Fibroblast of skin of left biceps (primary cell): ENCODE measurements at regions not wholly inside any gene's neighbourhood (a gene's known extent, or its start where the extent isn't known, plus 50 kb on each side); places are given as distances from the start of the nearest gene placed in this dataset.
"Not testable (repeated sequence)": the region's sequence is repeated elsewhere in the genome, so short reads cannot be mapped to it uniquely, and the experiment has no call there.

ENCODE experiments used
- DNase-seq, 2 experiments: peaks; one replicate each; pipeline ENCODE4 v3.0.0-alpha.2; 2013; ENCODE audit warnings: low read depth in 2 of 2

DNA sequence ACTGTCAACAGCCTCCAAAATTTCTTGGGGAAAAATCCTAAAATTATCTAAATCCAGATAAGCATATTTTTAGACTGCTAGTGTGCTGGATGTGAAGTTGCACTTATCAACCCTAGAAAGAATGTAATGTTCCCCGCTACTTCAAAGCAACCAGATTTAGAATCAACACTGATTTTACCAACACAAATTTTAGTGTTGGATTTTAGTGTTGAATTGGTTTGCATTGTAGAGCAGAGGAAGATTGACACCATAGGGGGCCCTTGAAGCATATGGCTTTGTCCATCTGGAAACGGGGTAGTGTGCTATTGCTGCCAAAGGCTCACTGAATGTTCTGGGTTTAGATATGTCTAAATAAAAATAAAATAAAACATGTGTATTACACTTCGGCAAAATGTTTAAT is 126.3 kb upstream of the EMCN start:
- no peak for DNase-seq

DNA sequence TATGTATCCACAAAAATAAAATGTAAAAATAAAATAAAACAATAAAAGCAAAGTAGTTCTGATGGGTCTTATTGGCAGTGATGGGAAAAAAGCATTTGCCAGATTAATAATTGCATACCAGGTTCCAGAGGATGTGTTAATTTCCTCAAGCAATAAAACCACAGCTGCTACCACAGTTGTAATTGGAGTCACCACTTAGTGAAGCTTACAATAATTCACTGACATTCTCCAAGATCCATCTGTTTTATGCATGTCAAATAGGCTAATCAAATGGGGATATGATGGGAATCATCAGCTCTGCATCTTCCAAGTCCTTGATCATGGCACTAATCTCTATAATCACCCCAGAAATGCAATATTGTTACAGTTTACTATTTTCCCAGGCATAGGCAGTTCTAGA is 123.5 kb upstream of the EMCN start:
- no peak for DNase-seq

DNA sequence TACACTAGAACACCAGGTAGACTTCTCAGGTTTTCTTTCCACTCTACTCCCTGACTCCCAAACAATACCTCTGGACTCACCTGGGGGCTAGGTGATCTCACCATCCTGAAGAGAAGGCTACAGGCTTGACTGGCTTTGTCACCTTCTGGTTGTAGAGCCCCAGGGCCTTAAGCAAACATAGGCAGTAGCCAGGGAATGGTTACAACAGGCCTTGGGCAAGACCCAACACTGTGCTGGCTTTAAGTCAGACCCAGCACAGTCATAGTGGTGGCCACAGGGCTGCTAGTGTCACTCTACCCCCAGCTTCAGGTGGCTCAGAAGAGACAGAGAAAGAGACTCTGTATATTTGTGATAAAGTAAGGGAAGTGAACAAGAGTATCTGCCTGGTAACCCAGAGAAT is 118.1 kb upstream of the EMCN start:
- DNase-seq = no peak

DNA sequence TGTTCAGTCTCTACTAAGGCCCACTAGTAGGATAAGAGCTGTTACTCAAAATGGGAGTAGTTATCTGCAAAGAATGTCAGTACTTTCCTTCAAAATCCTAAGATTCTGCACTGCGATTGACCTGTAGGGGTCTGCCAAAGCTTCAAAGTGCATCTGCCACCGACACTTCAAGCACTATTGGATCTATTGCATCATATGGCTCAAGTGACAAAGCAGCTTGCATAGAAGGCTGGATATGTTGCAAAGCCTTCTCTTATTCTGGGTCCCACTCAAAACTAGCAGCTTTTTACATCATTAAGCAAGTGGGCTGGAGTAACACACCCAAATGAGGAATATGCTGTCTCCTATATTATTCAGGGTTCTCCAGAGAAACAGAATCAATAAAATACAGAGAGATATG is 115.4 kb upstream of the EMCN start:
- DNase-seq = no peak

DNA sequence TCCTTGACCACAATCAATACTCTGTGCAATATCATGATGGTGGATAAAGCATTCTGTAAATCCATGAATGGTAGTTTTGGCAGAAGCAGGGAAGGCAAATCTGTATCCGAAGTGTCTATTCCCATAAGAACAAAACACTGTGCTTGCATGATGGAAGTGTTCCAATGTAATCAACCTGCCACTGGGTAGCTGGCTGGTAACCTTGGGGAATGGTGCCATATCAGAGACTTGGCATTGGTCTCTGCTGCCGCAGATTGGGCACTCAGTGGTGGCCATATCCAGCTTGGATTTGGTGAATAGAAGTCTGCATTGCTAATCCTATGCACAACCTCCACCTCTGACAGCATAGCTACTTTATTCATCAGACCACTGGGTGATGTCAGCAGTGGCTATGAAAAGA is 114.3 kb upstream of the EMCN start:
- DNase-seq = no peak

DNA sequence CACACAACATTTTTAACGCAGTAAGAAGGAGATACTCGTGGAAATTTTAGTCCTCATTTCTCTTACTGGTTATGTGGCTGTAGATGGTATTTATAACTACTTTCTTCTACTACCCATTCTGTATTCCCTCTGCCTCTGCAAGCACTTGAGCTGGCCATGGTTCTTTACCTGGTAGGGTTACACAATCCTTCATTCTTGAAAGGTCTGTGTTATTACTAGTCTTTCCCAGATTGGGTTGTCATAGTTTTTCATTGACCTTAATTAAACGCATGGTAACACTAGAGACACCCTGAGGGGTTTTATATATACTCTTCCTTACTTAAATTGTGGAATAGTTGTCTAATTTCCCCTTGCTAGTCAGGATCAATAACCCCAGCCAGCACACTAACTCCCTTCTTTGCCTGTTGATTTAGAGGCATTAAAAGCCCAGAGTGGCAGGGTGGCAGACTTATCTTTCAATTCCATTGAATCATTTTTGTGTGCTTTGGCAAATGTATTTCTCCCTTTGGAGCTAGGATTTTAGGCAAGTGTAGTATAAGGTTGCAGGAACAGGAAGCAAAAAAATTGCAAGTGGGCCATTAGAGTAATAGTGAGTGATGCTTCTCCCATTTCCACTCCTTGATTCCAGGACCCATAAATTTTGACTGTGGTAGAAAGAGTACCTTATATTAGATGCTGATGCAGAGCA is 113.6 kb upstream of the EMCN start:
- DNase-seq = no peak

DNA sequence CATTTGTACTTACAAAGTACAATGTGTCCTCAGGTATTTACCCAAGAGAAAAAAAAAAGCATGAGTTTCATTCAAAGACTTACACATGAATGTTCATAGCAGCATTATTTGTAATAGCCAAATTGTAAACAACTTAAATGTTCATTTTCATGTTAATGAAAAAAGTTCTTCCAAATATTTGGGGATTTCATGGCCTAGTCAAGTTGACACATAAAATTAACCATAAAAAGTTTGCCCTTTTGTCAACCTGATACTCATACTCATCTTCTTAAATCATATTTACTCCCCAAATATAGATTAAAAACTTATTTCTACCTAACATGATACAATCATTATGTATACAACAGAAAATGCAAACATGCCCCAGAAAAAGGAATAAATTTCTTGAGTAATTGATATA is 112.5 kb upstream of the EMCN start:
- no peak for DNase-seq

DNA sequence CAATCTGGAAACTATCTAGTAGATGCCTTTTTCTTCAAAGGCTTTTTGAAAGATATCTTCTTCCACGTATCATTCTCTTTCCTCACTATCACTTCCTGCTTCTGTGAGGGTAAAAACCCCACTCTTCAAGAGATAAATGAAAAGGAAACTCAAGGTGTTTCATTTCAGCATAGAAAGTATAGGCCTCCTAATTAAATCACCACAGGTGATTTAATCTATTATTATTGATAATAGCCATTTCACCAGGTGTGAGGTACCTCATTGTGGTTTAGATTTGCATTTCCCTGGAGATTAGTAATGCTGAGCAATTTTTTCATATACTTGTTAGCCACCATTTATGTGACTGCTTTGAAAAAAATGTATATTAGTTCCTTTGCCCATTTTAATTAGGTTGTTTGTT is 92.0 kb upstream of the EMCN start:
- DNase-seq = no peak

DNA sequence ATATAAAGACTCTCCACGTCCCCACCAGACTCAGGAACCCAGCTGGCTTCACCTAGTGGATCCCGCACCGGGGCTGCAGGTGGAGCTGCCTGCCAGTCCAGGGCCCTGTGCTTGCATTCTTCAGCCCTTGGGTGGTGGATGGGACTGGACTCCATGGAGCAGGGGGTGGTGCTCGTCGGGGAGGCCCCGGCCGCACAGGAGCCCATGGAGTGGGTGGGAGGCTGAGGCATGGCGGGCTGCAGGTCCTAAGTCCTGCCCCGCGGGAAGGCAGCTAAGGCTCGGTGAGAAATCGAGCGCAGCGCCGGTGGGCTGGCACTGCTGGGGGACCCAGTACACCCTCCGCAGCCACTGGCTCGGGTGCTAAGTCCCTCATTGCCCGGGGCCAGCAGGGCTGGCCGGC is 90.8 kb upstream of the EMCN start:
- DNase-seq = not testable (repeated sequence)

DNA sequence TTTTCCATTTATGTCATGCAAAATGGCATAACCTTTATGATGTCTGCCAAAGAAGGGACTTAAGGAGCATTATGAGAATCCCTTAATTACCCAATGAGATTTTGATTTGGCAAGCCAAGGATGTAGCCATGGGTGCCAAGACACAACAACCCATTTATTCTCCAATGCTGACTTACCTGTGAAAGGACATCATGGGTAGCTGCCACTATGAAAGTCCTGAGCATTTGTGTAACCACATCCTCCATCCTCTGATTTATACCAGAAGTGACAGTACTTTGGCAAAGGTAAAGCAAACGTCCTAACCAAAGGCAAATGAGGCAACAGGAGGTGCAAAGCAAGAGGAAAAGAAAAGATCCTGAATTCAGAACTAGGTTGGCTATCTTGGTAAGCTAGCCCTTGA is 87.3 kb upstream of the EMCN start:
- no peak for DNase-seq

DNA sequence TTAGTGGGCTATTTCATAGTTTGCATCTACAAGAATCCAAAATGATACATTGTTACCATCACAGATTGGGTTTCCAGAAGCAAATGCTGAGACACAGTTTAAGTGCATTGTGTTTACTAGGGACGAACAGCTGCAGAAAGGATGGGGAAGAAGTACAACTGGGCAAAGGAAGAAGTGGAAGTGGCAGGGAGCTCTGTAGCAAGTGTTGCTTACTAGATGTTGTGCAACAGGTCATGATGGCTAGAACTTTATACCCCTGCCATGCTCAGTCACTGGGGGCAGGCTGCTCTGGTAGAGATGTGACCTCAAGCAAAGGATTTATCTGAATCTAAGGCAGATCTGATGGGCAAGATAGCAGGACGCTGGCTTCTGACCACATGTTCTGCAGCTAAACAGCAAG is 76.1 kb upstream of the EMCN start:
- no peak for DNase-seq

DNA sequence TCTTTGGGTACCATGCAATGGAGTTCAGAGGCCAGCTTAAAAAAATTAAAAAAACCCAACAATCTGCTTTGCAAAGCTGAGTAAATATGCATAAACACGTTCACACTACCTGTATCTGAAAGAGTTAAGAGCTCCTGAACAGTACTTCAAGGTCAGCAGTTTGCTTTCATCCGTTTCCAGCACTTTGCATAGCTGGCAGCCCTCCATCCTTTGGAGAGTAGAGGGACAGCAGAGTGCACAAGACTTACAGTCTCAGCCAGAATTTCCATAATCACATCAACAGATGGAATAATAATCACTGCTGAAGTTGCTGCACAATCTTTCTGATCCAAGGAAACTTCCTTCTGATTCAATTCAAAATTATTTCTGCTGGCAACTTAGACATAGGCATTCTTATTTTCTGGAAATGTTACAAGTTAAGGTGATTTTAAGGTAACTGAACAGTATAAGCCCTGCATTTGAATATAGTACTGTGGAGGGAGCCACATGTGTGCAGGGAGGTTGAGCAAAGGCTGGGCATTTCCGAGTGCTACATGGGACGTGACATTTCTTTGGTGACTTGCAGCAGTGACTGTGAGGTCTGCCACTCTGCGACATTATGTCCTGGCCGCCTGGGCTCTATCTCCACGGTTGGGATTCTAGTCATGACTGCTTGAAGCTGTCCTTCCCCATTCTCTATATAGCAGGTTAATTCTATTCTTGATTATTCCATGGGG is 73.5 kb upstream of the EMCN start:
- no peak for DNase-seq

DNA sequence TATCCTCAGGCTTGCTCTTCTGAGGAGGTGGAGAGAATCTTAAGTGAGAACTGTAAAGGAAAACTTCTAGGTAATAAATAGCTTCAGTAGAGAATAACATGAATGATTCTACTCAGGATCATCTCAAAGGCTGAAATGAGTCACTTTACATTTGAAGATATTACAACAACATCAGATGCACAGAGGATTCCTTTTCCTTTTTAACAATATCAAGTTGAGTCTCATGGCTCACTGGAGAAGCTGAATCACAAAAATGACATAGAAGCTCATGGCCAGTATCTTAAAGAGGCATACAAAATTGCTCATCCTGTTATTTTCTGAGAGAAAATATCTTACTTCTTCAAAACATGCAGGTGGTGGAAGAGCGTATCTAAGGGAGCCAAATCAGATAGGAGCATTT is 72.5 kb upstream of the EMCN start:
- no peak for DNase-seq

DNA sequence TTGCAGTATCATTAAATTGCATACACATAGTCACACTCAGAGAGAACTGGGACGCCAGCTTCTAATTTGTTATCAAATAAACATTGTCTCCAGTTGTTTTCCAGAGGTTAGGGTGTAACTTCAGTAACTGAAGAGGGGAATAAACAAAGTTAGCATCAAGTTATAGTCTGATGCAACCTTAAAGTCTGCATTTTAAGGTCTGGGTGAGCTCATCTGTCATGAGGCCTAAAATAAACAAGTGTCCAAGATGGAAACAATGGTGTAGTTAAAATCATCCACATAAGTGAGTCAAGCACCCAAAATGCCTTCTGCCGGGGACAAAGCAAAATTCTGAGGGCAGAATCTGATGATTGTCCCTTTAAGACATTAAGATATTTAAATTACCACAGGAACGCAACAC is 70.3 kb upstream of the EMCN start:
- DNase-seq = no peak

DNA sequence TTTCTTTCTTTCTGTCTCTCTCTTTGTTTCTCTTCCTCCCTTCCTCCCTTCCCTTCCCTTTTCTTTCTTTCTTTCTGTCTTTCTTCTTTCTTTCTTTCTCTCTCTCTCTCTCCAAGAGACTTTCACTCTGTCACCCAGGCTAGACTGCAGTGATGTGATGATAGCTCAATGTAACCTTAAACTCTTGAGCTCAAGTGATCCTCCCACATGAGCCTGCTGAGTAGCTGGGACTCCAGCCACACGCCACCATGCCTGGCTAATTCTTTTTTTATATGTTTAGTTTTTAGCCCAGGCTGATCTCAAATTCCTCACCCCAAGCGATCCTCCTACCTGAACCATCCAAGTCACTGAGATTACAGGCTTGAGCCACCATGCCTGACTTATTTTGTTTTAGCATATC is 64.3 kb upstream of the EMCN start:
- DNase-seq = no peak

DNA sequence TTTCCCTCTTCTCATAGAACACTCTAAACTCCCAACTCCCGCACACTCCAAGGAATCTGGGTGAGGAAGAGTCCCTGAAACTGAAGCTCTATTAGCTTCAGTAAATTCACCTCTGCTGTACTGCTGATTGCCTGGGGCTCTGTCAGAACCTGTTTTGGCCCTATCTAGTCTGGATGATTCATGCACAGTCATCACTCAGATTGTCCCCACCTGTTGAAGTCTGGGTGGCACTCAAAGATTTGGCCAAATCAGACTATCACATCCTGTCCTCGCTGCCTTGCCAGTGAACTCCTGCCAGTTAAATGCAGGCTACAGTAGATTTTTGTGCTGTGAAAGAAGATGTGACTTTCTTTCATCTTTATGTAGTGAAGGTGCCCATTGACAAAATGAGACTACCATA is 63.5 kb upstream of the EMCN start:
- DNase-seq = no peak

DNA sequence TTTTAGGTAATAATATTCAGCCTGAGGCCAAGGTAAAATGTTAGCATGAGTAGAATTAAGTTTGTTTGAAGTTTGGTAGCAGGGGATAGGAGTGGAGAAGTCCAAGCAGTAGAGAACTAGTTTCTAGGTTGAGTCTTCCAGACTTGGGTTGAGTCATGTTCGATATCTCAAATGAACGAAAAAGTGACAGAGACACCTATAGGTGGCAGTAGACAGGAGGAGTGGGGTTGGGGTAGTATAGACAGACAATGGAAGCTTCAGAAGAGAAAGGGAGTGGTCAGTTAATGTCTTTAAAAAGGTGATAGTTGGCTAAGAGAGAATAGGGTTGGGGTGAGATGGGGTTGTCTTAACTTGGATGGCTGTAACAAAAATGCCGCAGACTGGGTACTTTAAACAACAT is 58.7 kb upstream of the EMCN start:
- DNase-seq = no peak

DNA sequence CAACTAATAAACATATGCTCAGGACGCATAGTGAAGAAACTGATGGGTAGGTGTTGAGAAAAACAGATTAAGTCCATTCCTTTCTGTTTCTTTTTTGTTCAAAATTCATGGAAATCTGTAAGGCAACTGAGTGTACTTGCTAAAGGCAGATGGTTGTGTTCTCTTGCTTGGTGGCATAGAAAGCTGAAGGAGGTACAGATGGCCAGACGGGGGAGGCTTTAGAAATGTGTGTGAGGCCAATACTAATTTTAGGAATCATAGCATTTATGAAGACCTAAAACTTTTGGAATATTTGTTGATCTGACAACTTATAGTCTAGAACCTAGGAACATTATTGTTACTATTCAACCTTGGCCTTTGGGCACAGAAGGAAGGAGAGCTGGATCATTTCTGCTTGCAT is 56.8 kb upstream of the EMCN start:
- DNase-seq = no peak

DNA sequence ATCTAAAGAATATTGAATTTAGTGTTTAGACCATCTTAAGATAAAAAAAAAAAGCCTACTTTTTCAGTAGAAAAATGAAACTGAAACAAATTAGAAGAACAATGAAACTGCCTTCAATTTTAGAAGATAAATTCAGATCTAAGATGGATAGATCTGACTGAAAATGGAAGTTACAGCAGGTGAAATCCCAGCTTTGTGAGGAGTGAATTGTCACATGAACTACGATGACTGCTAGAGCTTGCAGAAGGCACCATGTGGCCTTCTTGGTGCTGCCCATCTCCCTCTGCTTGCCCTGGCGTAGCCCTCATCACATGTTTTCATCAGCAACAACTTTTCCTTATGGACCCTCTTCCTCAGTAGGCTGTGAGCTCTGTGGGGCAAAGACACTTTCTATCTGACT is 51.4 kb upstream of the EMCN start:
- DNase-seq = no peak
